Heart left ventricle (tissue), 16 donors: ENCODE measurements at regions not wholly inside any gene's neighbourhood (a gene's known extent, or its start where the extent isn't known, plus 50 kb on each side); places are given as distances from the start of the nearest gene placed in this dataset.

ENCODE experiments used
- ATAC-seq, 4 donors: fragments of 200-7000 bp; cut with Tn5 transposase; one replicate each; pipeline ENCODE4 v1.9.1; 2020 to 2022; ENCODE audit warnings: moderate library complexity in 4 of 4, mild to moderate bottlenecking in 3 of 4, moderate number of reproducible peaks in 1 of 4
- DNase-seq, 5 donors: peaks; one replicate each; pipeline ENCODE4 v3.0.0-alpha.2; 2020
- H3K27ac ChIP-seq, 12 donors: fragments of 200-600 bp; sonication (generic) in 4 of 12; one replicate each; pipeline versions ENCODE4 v1.5.0 to v1.8.0; 2016 to 2022; ENCODE audit warnings: mild to moderate bottlenecking in 2 of 12
- H3K27me3 ChIP-seq, 9 donors: fragments of 200-600 bp; sonication (generic) in 2 of 9; one replicate each; pipeline versions ENCODE4 v1.5.1 to v1.8.0; 2016 to 2022; ENCODE audit warnings: mild to moderate bottlenecking in 3 of 9
- H3K36me3 ChIP-seq, 9 donors: fragments of 200-600 bp; sonication (generic) in 2 of 9; one replicate each; pipeline versions ENCODE4 v1.5.0 to v1.8.0; 2018 to 2022; ENCODE audit warnings: mild to moderate bottlenecking in 2 of 9
- H3K4me1 ChIP-seq, 12 donors: fragments of 200-600 bp; sonication (generic) in 4 of 12; one replicate each; pipeline versions ENCODE4 v1.5.0 to v1.8.0; 2016 to 2022; ENCODE audit warnings: mild to moderate bottlenecking in 3 of 12
- H3K4me3 ChIP-seq, 12 donors: fragments of 200-600 bp; sonication (generic) in 4 of 12; one replicate each; pipeline versions ENCODE4 v1.5.0 to v1.8.0; 2017 to 2022; ENCODE audit warnings: mild to moderate bottlenecking in 9 of 12, moderate library complexity in 4 of 12
- H3K9me3 ChIP-seq, 12 donors: fragments of 200-600 bp; sonication (generic) in 4 of 12; one replicate each; pipeline versions ENCODE4 v1.5.0 to v1.8.0; 2016 to 2022; ENCODE audit warnings: mild to moderate bottlenecking in 1 of 12
- POLR2A ChIP-seq, 2 donors: fragments of 450-650 bp; IDR thresholded peaks; one replicate each; pipeline ENCODE4 v1.6.1; 2017; ENCODE audit warnings: antibody characterized with exemption in 2 of 2, mild to moderate bottlenecking in 2 of 2, moderate library complexity in 2 of 2
- WGBS, 4 donors: extraction: QIAGEN DNeasy Blood & Tissue Kit in 2 of 4; methylation state at CpG; one replicate each; pipeline versions ENCODE4 v1.1.5 to v1.1.7; 2013 to 2018; 5-methylcytosine and 5-hydroxymethylcytosine counted together
- intact Hi-C, 10 donors: fragments of 100-400 bp; cut with DNase I; formaldehyde crosslinking; loops; one replicate each; pipeline versions ENCODE4 v1.11.1 to v1.14.2; 2022
- TF ChIP-seq, protein P1 (sequence below), 12 donors: fragments of 200-600 bp; sonication (generic) in 4 of 12; IDR thresholded peaks; one replicate each; pipeline versions ENCODE4 v1.5.0 to v1.8.0; 2018 to 2022; ENCODE audit warnings: antibody characterized with exemption in 12 of 12, mild to moderate bottlenecking in 5 of 12
- donor health status: ischemic (EF 13 %, LVEDD 7.1; RV severe dilation, severe dysfunction).
- donor health status: healthy with polysubstance abuse.
- donor health status: DM: no; HTN: yes; CAD: no.
- donor health status: DM: no; HTN: no; CAD: no.
- donor health status: ischemic (EF 25% LVEDD 6.9; RV normal size, moderate dysfunction).
- donor health status: ischemic (EF 25% LVEDD 5.7; RV mildly dilated, moderate dysfunction).
- donor health status: healthy.
- donor health status: DM: yes; HTN: yes; CAD: no.
- donor health status: ischemic (EF 35%, LVEDD 5.7; RV mildly dilated, moderate dysfunction).
- donor health status: nonischemic (EF 11% LVEDD 7.7; RV severe dilation, severe dysfunction).
- donor health status: DM: yes; HTN: yes; CAD: no.
- donor health status: PGD.
- donor health status: ischemic (EF 29% LVEDD 5.4; RV normal size, mild dysfunction).
- donor health status: nonischemic (EF 23%, LVEDD 6.1; RV moderate dilation, normal function).

DNA sequence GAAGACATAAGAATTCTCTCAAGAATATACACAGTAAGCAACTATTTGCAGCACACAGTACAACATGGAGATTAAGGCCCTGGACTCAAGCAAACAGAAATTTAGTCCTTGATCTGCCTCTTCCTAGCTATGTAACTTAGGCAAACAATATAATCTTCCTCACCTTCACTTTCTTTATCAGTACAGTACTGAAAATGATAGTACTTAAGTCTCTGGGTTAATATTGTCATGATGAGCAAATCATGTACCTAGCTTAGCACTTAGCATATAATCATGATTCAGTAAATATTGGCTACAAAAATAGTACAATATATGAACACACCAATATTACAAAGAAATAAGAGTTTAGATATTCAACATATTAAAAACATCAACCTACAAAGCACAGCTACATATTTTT is 320.5 kb downstream of the HACE1 start:
- no peak overlapping the region for H3K27ac ChIP-seq
- no peaks in the 10 kb centered on the region for H3K9me3 ChIP-seq
- no peaks in the 10 kb centered on the region for H3K4me1 ChIP-seq
- TF ChIP-seq, protein P1, sequence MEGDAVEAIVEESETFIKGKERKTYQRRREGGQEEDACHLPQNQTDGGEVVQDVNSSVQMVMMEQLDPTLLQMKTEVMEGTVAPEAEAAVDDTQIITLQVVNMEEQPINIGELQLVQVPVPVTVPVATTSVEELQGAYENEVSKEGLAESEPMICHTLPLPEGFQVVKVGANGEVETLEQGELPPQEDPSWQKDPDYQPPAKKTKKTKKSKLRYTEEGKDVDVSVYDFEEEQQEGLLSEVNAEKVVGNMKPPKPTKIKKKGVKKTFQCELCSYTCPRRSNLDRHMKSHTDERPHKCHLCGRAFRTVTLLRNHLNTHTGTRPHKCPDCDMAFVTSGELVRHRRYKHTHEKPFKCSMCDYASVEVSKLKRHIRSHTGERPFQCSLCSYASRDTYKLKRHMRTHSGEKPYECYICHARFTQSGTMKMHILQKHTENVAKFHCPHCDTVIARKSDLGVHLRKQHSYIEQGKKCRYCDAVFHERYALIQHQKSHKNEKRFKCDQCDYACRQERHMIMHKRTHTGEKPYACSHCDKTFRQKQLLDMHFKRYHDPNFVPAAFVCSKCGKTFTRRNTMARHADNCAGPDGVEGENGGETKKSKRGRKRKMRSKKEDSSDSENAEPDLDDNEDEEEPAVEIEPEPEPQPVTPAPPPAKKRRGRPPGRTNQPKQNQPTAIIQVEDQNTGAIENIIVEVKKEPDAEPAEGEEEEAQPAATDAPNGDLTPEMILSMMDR (IDR thresholded peaks at IDR 0.05), result no peak
- DNase-seq (no peak), ATAC-seq (no peak)
- no peak overlapping the region for H3K4me3 ChIP-seq
- no peaks in the 10 kb centered on the region for H3K36me3 ChIP-seq
- intact Hi-C loops, result loop anchor here in 1 of 10 donors (10.0 kb wide), 1 partner anchor 236 kb away; no protein-coding TSS in a partner anchor
- no peaks in the 10 kb centered on the region for H3K27me3 ChIP-seq

DNA sequence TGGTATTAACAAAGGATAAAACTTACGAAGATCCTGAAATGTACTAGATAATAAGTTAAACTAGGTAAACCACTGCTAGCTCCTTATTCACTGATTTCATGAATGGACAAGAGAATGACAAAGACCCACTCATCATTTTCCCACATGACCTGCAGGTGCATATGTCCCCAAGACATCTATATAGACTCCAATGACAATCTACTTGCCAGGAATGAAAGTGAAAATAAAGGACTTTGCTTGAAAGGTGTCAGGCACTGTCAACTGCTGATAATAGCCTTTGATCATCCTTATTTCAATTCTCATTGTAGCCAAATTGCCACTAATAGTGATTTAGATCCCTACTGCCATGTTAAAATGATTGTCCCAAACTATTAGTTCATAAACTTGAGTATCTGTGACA is 321.8 kb downstream of the HACE1 start:
- no peak for DNase-seq
- H3K9me3 ChIP-seq, result no peaks in the 10 kb centered on the region
- WGBS, 4 donors, result 89 to 95% (median 94%) methylated on average over 1 of the region's 1 CpG
- intact Hi-C loops, result loop anchor here in 1 of 10 donors (10.0 kb wide), 1 partner anchor 237 kb away; no protein-coding TSS in a partner anchor
- TF ChIP-seq, protein P1 (IDR thresholded peaks at IDR 0.05), result no peak
- peaks cover 0 to 6% (median 0%) of the 10 kb centered on the region in 12 donors for H3K4me1 ChIP-seq
- no peaks in the 10 kb centered on the region for H3K36me3 ChIP-seq
- no peak overlapping the region for H3K4me3 ChIP-seq
- no peaks in the 10 kb centered on the region for H3K27me3 ChIP-seq
- ATAC-seq, result no peak
- H3K27ac ChIP-seq, result no peak overlapping the region

DNA sequence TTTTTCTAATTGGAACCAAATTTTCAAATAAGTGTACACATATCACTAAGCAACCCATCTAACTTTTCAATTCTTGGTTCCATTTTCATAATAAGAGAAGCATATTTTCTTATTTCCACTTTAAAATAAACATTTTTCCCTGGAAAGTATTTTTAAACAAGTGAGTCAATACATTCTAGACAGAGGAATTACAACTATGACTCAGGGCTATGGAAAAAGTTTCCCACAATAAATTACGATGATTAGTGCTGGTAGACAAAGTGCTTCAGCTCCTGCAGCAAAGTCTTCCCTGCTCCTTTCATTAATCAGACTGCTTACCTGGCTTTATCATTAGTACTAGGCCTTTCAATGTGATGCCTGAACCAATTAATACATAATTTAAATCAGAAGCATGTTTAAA is 322.5 kb downstream of the HACE1 start:
- Histone ChIP-seq H3K4me1 (peaks cover 0 to 12% (median 0%) of the 10 kb centered on the region in 12 donors), H3K4me3 (no peak overlapping the region), H3K36me3 (no peaks in the 10 kb centered on the region), H3K9me3 (no peaks in the 10 kb centered on the region), H3K27ac (no peak overlapping the region), H3K27me3 (no peaks in the 10 kb centered on the region)
- 74 to 81% (median 79%) methylated on average over 1 of the region's 1 CpG for WGBS, 4 donors
- intact Hi-C loops, result loop anchor here in 1 of 10 donors (10.0 kb wide), 1 partner anchor 238 kb away; no protein-coding TSS in a partner anchor
- DNase-seq, result no peak
- no peak for ATAC-seq
- TF ChIP-seq POLR2A (IDR thresholded peaks at IDR 0.05), result no peak
- TF ChIP-seq, protein P1 (IDR thresholded peaks at IDR 0.05), result no peak

DNA sequence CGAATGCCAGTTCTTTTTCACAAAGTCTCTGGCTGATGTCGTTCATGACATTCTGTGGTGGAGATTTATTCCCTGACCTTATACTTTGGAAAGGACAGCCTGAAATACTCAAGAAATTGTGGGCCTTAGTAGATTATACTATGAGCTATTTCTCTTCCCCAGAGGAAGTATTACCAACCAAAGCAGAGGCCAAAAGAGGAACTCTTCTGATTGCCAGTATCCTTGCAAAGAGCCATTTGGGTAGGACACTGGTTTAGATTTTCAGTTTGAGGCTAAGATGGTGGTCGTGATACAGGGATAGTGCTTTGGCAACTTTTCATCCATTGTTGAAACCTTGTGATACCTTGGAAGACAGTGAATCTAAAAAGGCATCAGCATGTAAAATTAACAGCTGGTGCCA is 327.3 kb downstream of the HACE1 start:
- whole genome bisulfite sequencing, 4 donors, result 76 to 88% (median 80%) methylated on average over 3 of the region's 3 CpGs
- ATAC-seq, result no peak
- no peak overlapping the region for H3K27ac ChIP-seq
- intact Hi-C loops, result loop anchor here in 1 of 10 donors (10.0 kb wide), 1 partner anchor 242 kb away; no protein-coding TSS in a partner anchor
- no peak overlapping the region for H3K4me3 ChIP-seq
- no peaks in the 10 kb centered on the region for H3K27me3 ChIP-seq
- DNase-seq, result no peak
- H3K9me3 ChIP-seq, result no peaks in the 10 kb centered on the region
- H3K36me3 ChIP-seq, result no peaks in the 10 kb centered on the region
- no peak for TF ChIP-seq POLR2A (IDR thresholded peaks at IDR 0.05)
- TF ChIP-seq, protein P1 (IDR thresholded peaks at IDR 0.05), result no peak
- H3K4me1 ChIP-seq, result peaks cover 0 to 20% (median 0%) of the 10 kb centered on the region in 12 donors
